Esophagus muscularis mucosa (tissue), 4 donors: ENCODE measurements at regions not wholly inside any gene's neighbourhood (a gene's known extent, or its start where the extent isn't known, plus 50 kb on each side); places are given as distances from the start of the nearest gene placed in this dataset.
"Not testable (repeated sequence)": the region's sequence is repeated elsewhere in the genome, so short reads cannot be mapped to it uniquely, and the experiment has no call there.

Source experiments
- DNase-seq: peaks from one replicate; pipeline ENCODE4 v3.0.0-alpha.2; 2017; ENCODE audit errors: extremely low spot score
- H3K27ac ChIP-seq, 4 donors: fragments of 200-600 bp; sonication (generic); replicated peaks in 1 of 4; 1 replicate in 3 of 4; 2 replicates in 1 of 4; pipeline ENCODE4 v1.5.1; 2016 to 2019; ENCODE audit warnings: mild to moderate bottlenecking in 1 of 4
- H3K27me3 ChIP-seq, 4 donors: fragments of 200-600 bp; sonication (generic); one replicate each; pipeline versions ENCODE4 v1.5.1 to v1.6.0; 2016 to 2019
- H3K36me3 ChIP-seq, 4 donors: fragments of 200-600 bp; sonication (generic); one replicate each; pipeline ENCODE4 v1.5.1; 2016 to 2019
- H3K4me1 ChIP-seq, 4 donors: fragments of 200-600 bp; sonication (generic); one replicate each; pipeline ENCODE4 v1.5.1; 2016 to 2019
- H3K4me3 ChIP-seq, 4 donors: fragments of 200-600 bp; sonication (generic); 1 replicate in 2 of 4; 2 replicates in 2 of 4; pipeline ENCODE4 v1.5.1; 2016 to 2019; ENCODE audit warnings: mild to moderate bottlenecking in 4 of 4, moderate library complexity in 1 of 4
- H3K9me3 ChIP-seq, 4 donors: fragments of 200-600 bp; sonication (generic); 1 replicate in 3 of 4; 2 replicates in 1 of 4; pipeline ENCODE4 v1.5.1; 2016 to 2019
- CTCF ChIP-seq, 3 experiments: fragments of 200-600 bp in 2 of 3; fragments of 450-650 bp in 1 of 3; sonication (generic) in 2 of 3; IDR thresholded peaks; one replicate each; pipeline ENCODE4 v1.5.1; 2017 to 2019; ENCODE audit warnings: antibody characterized with exemption in 3 of 3, mild to moderate bottlenecking in 2 of 3, moderate library complexity in 1 of 3
- EP300 ChIP-seq: sonication (generic); formaldehyde crosslinking; IDR thresholded peaks from one replicate; pipeline ENCODE4 v1.6.1; 2017; ENCODE audit warnings: antibody characterized with exemption
- POLR2A ChIP-seq: fragments of 450-650 bp; IDR thresholded peaks from one replicate; pipeline ENCODE4 v1.6.1; 2017; ENCODE audit warnings: antibody characterized with exemption, moderate library complexity, mild to moderate bottlenecking, low read depth
- POLR2AphosphoS5 ChIP-seq, 2 donors: sonication (generic); formaldehyde crosslinking; IDR thresholded peaks; one replicate each; pipeline ENCODE4 v1.6.1; 2017; ENCODE audit warnings: antibody characterized with exemption in 2 of 2
- WGBS: methylation state at CpG from one replicate; pipeline ENCODE4 v1.1.5; 2018; 5-methylcytosine and 5-hydroxymethylcytosine counted together
- intact Hi-C: fragments of 100-400 bp; cut with DNase I; formaldehyde crosslinking; loops from one replicate; pipeline ENCODE4 v1.15.1; 2023

DNA sequence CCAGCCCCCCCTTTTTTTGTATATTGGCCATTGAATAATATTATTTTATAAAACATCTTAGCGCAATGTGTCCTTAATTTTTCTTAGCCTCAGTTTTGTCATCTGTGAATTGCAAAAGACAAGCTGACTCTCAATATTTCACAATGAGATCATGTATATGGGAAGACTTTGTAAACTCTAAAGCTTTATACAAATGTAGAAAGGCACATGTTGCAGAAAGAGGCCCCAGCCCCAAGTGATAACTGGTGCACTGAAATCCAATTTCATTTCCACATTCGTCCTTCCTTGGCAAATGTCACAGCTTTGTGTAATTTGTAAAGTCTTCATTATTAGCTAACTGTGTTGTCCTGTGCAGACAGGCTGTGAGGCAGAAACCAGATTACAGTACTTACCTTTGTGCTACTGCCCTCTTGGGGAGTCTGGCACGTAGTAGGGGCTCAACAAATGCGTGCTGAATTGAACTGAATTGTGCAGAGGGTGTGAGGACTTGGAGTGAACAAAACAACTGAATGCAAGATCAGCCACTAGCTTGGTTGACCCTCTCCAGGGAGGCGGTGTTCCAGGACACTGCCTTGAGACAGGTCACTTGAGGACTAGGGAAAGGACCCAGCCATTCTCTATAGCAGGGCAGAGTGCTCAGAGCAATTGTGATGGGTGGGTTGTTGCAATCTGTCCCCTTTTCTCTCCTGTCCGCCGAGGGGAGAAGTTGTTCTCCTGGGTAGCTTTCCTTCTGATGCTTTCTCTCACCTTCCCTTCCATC lies 74.6 kb downstream of the LMO4 start:
- TF ChIP-seq EP300 (no peak), CTCF (IDR thresholded peaks at IDR 0.05) (no peak), POLR2A (no peak), POLR2AphosphoS5 (IDR thresholded peaks at IDR 0.05) (no peak)
- Histone ChIP-seq H3K36me3 (no peaks in the 10 kb centered on the region), H3K27ac (no peak overlapping the region), H3K4me1 (no peaks in the 10 kb centered on the region), H3K9me3 (no peaks in the 10 kb centered on the region), H3K27me3 (no peaks in the 10 kb centered on the region), H3K4me3 (no peak overlapping the region)
- intact Hi-C loops: no loop called here
- 69% methylated on average over 6 of the region's 7 CpGs for WGBS
- DNase-seq: no peak

DNA sequence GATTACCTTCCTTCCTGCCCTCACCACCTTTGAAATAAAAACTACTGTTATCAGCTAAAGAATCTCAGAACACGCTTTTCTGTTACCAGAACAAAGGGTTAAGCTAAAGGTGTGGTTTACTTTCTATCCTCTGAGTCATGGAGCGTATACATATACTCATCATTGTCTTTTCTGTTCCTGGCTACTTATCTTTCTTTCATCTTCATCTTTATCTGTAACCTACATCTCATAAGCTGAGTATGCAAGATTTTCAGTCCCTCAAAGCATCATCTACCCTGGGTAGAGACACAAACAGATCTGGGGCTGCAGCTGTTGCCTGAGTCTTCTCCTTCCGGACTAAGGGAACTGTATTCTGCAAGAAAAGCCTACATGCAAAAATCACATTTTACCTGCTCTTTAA lies 75.6 kb downstream of the LMO4 start:
- H3K27ac ChIP-seq: no peak overlapping the region
- H3K27me3 ChIP-seq: no peaks in the 10 kb centered on the region
- H3K4me3 ChIP-seq: no peak overlapping the region
- WGBS: 94% methylated on average over 3 of the region's 3 CpGs
- H3K9me3 ChIP-seq: no peaks in the 10 kb centered on the region
- DNase-seq: no peak
- intact Hi-C loops: no loop called here
- no peaks in the 10 kb centered on the region for H3K4me1 ChIP-seq
- TF ChIP-seq POLR2AphosphoS5 (IDR thresholded peaks at IDR 0.05): no peak
- TF ChIP-seq CTCF (IDR thresholded peaks at IDR 0.05): no peak
- TF ChIP-seq EP300: no peak
- no peak for TF ChIP-seq POLR2A
- H3K36me3 ChIP-seq: no peaks in the 10 kb centered on the region

GRCh38 chr1:87408665-87409248 lies 80.1 kb downstream of the LMO4 start:
- DNase-seq: no peak
- no peak overlapping the region for H3K4me3 ChIP-seq
- H3K27ac ChIP-seq: no peak overlapping the region
- H3K4me1 ChIP-seq: no peaks in the 10 kb centered on the region
- TF ChIP-seq POLR2AphosphoS5 (IDR thresholded peaks at IDR 0.05) (no peak), CTCF (IDR thresholded peaks at IDR 0.05) (no peak), EP300 (no peak), POLR2A (no peak)
- H3K27me3 ChIP-seq: no peaks in the 10 kb centered on the region
- intact Hi-C loops: no loop called here
- WGBS: 87% methylated on average over 2 of the region's 2 CpGs
- no peaks in the 10 kb centered on the region for H3K36me3 ChIP-seq
- H3K9me3 ChIP-seq: no peaks in the 10 kb centered on the region

- intact Hi-C loops: no loop called here
- H3K27me3 ChIP-seq: no peaks in the 10 kb centered on the region
- no peak for DNase-seq
- TF ChIP-seq POLR2AphosphoS5 (IDR thresholded peaks at IDR 0.05): no peak
- no peak for TF ChIP-seq POLR2A
- TF ChIP-seq EP300: no peak
- no peak for TF ChIP-seq CTCF (IDR thresholded peaks at IDR 0.05)
- no peak overlapping the region for H3K27ac ChIP-seq
- H3K4me1 ChIP-seq: no peaks in the 10 kb centered on the region
- no peaks in the 10 kb centered on the region for H3K36me3 ChIP-seq
- 80% methylated on average over 3 of the region's 3 CpGs for WGBS
- H3K9me3 ChIP-seq: no peaks in the 10 kb centered on the region
- H3K4me3 ChIP-seq: no peak overlapping the region
These were observed 82.2 kb downstream of the LMO4 start for GRCh38 chr1:87410776-87411480.

DNA sequence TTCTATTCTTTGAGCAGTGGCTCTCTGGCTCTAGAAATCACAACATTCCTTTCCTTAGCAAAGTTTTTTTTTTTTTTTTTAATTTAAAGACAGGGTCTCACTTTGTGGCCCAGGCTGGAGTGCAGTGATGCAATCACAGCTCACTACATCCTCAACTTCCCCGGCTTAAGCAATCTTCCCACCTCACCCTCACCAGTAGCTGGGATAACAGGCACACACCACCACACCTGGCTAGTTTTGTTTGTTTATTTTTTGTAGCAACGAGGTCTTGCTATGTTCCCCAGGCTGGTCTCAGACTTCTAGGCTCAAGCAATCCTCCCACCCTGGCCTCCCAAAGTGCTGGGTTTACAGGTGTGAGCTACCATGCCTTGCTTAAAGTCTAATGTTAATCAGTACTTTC lies 85.2 kb downstream of the LMO4 start:
- H3K4me3 ChIP-seq, H3K36me3 ChIP-seq, H3K9me3 ChIP-seq, H3K27ac ChIP-seq, DNase-seq, intact Hi-C loops, H3K4me1 ChIP-seq, H3K27me3 ChIP-seq: not testable (repeated sequence)
- 80% methylated on average over 2 of the region's 2 CpGs for WGBS
